ENCODE measurements at regions not wholly inside any gene's neighbourhood (a gene's known extent, or its start where the extent isn't known, plus 50 kb on each side); places are given as distances from the start of the nearest gene placed in this dataset.

- intact Hi-C loops (cut with micrococcal nuclease; ENCODE audit: unreplicated experiment) = no loop called here
- Histone ChIP-seq H2AFZ (ENCODE audit: low read length) (no peak overlapping the region), H3K4me2 (ENCODE audit: low read length) (no peak overlapping the region), H3K27ac (ENCODE audit: low read depth, low read length, poor library complexity, severe bottlenecking) (no peak overlapping the region), H3K4me3 (ENCODE audit: low read depth, low read length, poor library complexity, severe bottlenecking) (no peak overlapping the region), H4K20me1 (ENCODE audit: insufficient read depth, low read length) (no peaks in the 10 kb centered on the region), H3K4me1 (ENCODE audit: insufficient read depth, low read length, poor library complexity, severe bottlenecking) (no peaks in the 10 kb centered on the region), H3K79me2 (ENCODE audit: insufficient read depth, low read depth, low read length) (no peaks in the 10 kb centered on the region), H3K9me2 (ENCODE audit: insufficient read depth, low read length) (no peaks in the 10 kb centered on the region), H3K9me3 (ENCODE audit: low read length) (no peaks in the 10 kb centered on the region), H3K36me3 (ENCODE audit: insufficient read depth, low read length) (no peaks in the 10 kb centered on the region)
- CTCF ChIA-PET (ENCODE audit: unreplicated experiment) = no interaction called here
- TF ChIP-seq EZH2phosphoT487 (IDR thresholded peaks at IDR 0.05; ENCODE audit: borderline replicate concordance, low read depth, low read length) (no peak), CTCF (conservative IDR thresholded peaks at IDR 0.05; ENCODE audit: low read length) (no peak)
- no TSS peak for BruUV-seq (replicated peaks)
- POLR2A ChIA-PET = no interaction called here
- DNase-seq (ENCODE audit: low spot score) = no peak
Measured at GRCh38 chr7:153934629-153935028, 117.6 kb upstream of the DPP6 start.

- H2AFZ ChIP-seq (ENCODE audit: low read length) = no peak overlapping the region
- TF ChIP-seq EZH2phosphoT487 (IDR thresholded peaks at IDR 0.05; ENCODE audit: borderline replicate concordance, low read depth, low read length) = no peak
- TF ChIP-seq CTCF (conservative IDR thresholded peaks at IDR 0.05; ENCODE audit: low read length) = no peak
- no peaks in the 10 kb centered on the region for H3K79me2 ChIP-seq (ENCODE audit: insufficient read depth, low read depth, low read length)
- no peaks in the 10 kb centered on the region for H4K20me1 ChIP-seq (ENCODE audit: insufficient read depth, low read length)
- no peaks in the 10 kb centered on the region for H3K4me1 ChIP-seq (ENCODE audit: insufficient read depth, low read length, poor library complexity, severe bottlenecking)
- no peaks in the 10 kb centered on the region for H3K9me3 ChIP-seq (ENCODE audit: low read length)
- H3K27ac ChIP-seq (ENCODE audit: low read depth, low read length, poor library complexity, severe bottlenecking) = no peak overlapping the region
- H3K36me3 ChIP-seq (ENCODE audit: insufficient read depth, low read length) = no peaks in the 10 kb centered on the region
- BruUV-seq (replicated peaks) = no TSS peak
- intact Hi-C loops (cut with micrococcal nuclease; ENCODE audit: unreplicated experiment) = no loop called here
- H3K4me3 ChIP-seq (ENCODE audit: low read depth, low read length, poor library complexity, severe bottlenecking) = no peak overlapping the region
- no peak for DNase-seq (ENCODE audit: low spot score)
- H3K4me2 ChIP-seq (ENCODE audit: low read length) = no peak overlapping the region
- POLR2A ChIA-PET = no interaction called here
- CTCF ChIA-PET (ENCODE audit: unreplicated experiment) = no interaction called here
- no peaks in the 10 kb centered on the region for H3K9me2 ChIP-seq (ENCODE audit: insufficient read depth, low read length)
Measured at GRCh38 chr7:153935095-153935494, 117.1 kb upstream of the DPP6 start.

DNA sequence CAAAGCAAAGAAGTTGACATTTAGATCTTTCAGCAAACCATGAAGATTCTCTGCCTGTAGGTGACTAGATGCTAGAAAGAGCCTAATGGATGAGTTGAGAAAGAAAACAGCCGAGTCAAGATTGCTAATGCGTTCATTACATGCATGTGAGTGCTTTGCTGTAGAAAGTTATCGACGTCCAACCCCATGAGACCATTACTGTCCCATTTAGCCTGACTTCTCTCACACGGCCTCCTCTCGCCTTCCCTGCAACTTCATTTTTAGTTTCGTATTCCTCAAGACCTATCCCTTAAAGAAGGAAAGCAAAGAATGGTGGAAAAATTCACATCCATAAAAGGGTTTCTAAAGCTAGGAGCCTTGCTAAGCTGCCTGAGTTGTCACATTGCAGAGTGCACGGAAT lies 113.7 kb upstream of the DPP6 start:
- ChIA-PET CTCF (ENCODE audit: unreplicated experiment) (no interaction called here), POLR2A (no interaction called here)
- no peak for TF ChIP-seq CTCF (conservative IDR thresholded peaks at IDR 0.05; ENCODE audit: low read length)
- no peak for TF ChIP-seq EZH2phosphoT487 (IDR thresholded peaks at IDR 0.05; ENCODE audit: borderline replicate concordance, low read depth, low read length)
- Histone ChIP-seq H3K79me2 (ENCODE audit: insufficient read depth, low read depth, low read length) (no peaks in the 10 kb centered on the region), H2AFZ (ENCODE audit: low read length) (no peak overlapping the region), H4K20me1 (ENCODE audit: insufficient read depth, low read length) (no peaks in the 10 kb centered on the region), H3K9me3 (ENCODE audit: low read length) (no peaks in the 10 kb centered on the region), H3K36me3 (ENCODE audit: insufficient read depth, low read length) (no peaks in the 10 kb centered on the region), H3K4me3 (ENCODE audit: low read depth, low read length, poor library complexity, severe bottlenecking) (no peak overlapping the region), H3K9me2 (ENCODE audit: insufficient read depth, low read length) (no peaks in the 10 kb centered on the region), H3K4me1 (ENCODE audit: insufficient read depth, low read length, poor library complexity, severe bottlenecking) (no peaks in the 10 kb centered on the region), H3K27ac (ENCODE audit: low read depth, low read length, poor library complexity, severe bottlenecking) (no peak overlapping the region), H3K4me2 (ENCODE audit: low read length) (no peak overlapping the region)
- intact Hi-C loops (cut with micrococcal nuclease; ENCODE audit: unreplicated experiment) = no loop called here
- no peak for DNase-seq (ENCODE audit: low spot score)
- BruUV-seq (replicated peaks) = no TSS peak
